CD4-positive, alpha-beta T cell treated with Interleukin-4 for 1 hour (primary cell): ENCODE measurements at regions not wholly inside any gene's neighbourhood (a gene's known extent, or its start where the extent isn't known, plus 50 kb on each side); places are given as distances from the start of the nearest gene placed in this dataset.

ENCODE experiments used
- DNase-seq, 2 donors: peaks; one replicate each; pipeline ENCODE4 v3.0.0-alpha.2; 2020 to 2022

GRCh38 chrX:45740291-45740690 is 539.6 kb upstream of the DIPK2B start:
- no peak for DNase-seq

- no peak for DNase-seq
Observed at GRCh38 chrX:45735571-45735970, 534.9 kb upstream of the DIPK2B start.

- DNase-seq, result no peak
Observed at GRCh38 chrX:45731448-45731847, 530.8 kb upstream of the DIPK2B start.

- no peak for DNase-seq
Observed at GRCh38 chrX:45727761-45728160, 527.1 kb upstream of the DIPK2B start.

- DNase-seq, result no peak
Observed at GRCh38 chrX:45722471-45722870, 521.8 kb upstream of the DIPK2B start.

- no peak for DNase-seq
Observed at GRCh38 chrX:45719751-45720501, 519.2 kb upstream of the DIPK2B start.

GRCh38 chrX:45718676-45719075 is 518.0 kb upstream of the DIPK2B start:
- no peak for DNase-seq

- DNase-seq, result no peak
Observed at GRCh38 chrX:45716750-45717149, 516.1 kb upstream of the DIPK2B start.

GRCh38 chrX:45715748-45716147 is 515.1 kb upstream of the DIPK2B start:
- no peak for DNase-seq

- DNase-seq, result peak; percentile 1 to 14
Observed at GRCh38 chrX:45714866-45715265, 514.2 kb upstream of the DIPK2B start.

- no peak for DNase-seq
Observed at GRCh38 chrX:45712067-45712466, 511.4 kb upstream of the DIPK2B start.

GRCh38 chrX:45711231-45711630 is 510.6 kb upstream of the DIPK2B start:
- no peak for DNase-seq

GRCh38 chrX:45710081-45710801 is 509.6 kb upstream of the DIPK2B start:
- no peak for DNase-seq

- DNase-seq, result no peak
Observed at GRCh38 chrX:45709381-45709780, 508.7 kb upstream of the DIPK2B start.

GRCh38 chrX:45699158-45699557 is 498.5 kb upstream of the DIPK2B start:
- DNase-seq, result no peak

GRCh38 chrX:45697591-45697990 is 496.9 kb upstream of the DIPK2B start:
- DNase-seq, result no peak

- no peak for DNase-seq
Observed at GRCh38 chrX:45696736-45697135, 496.1 kb upstream of the DIPK2B start.

- no peak for DNase-seq
Observed at GRCh38 chrX:45689971-45690370, 489.3 kb upstream of the DIPK2B start.

GRCh38 chrX:45683914-45684313 is 483.2 kb upstream of the DIPK2B start:
- no peak for DNase-seq

GRCh38 chrX:45681891-45682290 is 481.2 kb upstream of the DIPK2B start:
- DNase-seq, result no peak

GRCh38 chrX:45669715-45670340 is 469.2 kb upstream of the DIPK2B start:
- DNase-seq, result no peak

GRCh38 chrX:45668686-45669443 is 468.2 kb upstream of the DIPK2B start:
- no peak for DNase-seq

- DNase-seq, result no peak
Observed at GRCh38 chrX:45667666-45668065, 467.0 kb upstream of the DIPK2B start.
